ENCODE measurements at regions not wholly inside any gene's neighbourhood (a gene's known extent, or its start where the extent isn't known, plus 50 kb on each side); places are given as distances from the start of the nearest gene placed in this dataset.

- TF ChIP-seq CTCF (IDR thresholded peaks at IDR 0.05), result no peak
- TF ChIP-seq POLR2A (IDR thresholded peaks at IDR 0.05), result no peak
Measured at GRCh38 chr7:145151676-145152075, 315.8 kb upstream of the TPK1 start.
